GM13977 (cell line): ENCODE measurements at regions not wholly inside any gene's neighbourhood (a gene's known extent, or its start where the extent isn't known, plus 50 kb on each side); places are given as distances from the start of the nearest gene placed in this dataset.

Source experiments
- DNase-seq: peaks from one replicate; pipeline ENCODE4 v3.0.0; 2012; ENCODE audit warnings: low spot score
- CTCF ChIP-seq: IDR thresholded peaks from 2 replicates; pipeline ENCODE4 v1.5.1; 2012; ENCODE audit warnings: mild to moderate bottlenecking, control low read depth; ENCODE audit not compliant: insufficient read depth; ENCODE audit errors: extremely low read depth, missing control alignments
- in situ Hi-C: fragments of 300-500 bp; cut with MboI; formaldehyde crosslinking; loops from one replicate; pipeline ENCODE4 v1.12.0; 2022; ENCODE audit warnings: low sequenced_read_pairs, low pct_unique_long_range_greater_than_20kb, mixed read lengths, inconsistent platforms; ENCODE audit not compliant: unreplicated experiment

- DNase-seq: no peak
- TF ChIP-seq CTCF: no peak
- in situ Hi-C loops: no loop called here
Measured at GRCh38 chr12:87107766-87108165, 851.6 kb upstream of the MGAT4C start.

DNA sequence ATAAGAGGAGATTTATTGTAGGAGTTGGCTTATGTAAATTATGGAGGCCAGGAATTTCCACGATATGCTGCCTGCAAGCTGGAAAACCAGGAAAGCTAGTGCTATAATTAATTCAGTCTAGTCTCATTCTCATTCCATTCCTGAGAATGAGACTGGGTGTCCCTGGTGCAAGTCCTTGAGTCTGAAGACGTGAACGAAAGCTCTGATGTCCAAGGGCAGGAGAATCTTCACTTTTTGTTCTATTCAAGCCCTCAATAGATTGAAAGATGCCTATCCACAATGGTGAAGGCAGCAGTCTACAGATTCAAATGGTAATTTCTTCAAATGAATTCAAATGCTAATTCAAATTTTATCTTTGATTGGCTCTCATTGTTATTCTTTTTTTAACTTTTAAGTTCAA lies 851.1 kb upstream of the MGAT4C start:
- no peak for DNase-seq
- TF ChIP-seq CTCF: no peak
- in situ Hi-C loops: no loop called here

- no peak for DNase-seq
- in situ Hi-C loops: no loop called here
- TF ChIP-seq CTCF: no peak
Measured at GRCh38 chr12:87096082-87096585, 839.9 kb upstream of the MGAT4C start.

DNA sequence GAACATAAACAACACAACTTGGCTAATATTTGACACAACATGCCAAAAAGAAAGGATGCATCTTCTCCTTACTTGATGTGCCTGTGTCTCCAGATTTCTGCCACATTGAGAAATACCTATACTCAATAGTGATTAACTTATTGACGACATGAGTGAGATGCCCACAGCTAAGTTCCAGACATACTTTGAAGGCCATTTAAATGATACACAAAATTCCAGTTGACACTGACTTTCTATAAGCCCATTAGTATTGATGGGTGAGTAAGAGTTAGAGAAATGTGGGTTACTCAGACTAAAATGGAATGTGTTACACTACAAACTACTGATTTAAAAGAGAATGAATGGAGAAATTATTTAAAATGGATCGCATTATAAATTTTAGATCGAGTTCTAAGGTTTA lies 838.2 kb upstream of the MGAT4C start:
- no peak for TF ChIP-seq CTCF
- DNase-seq: no peak
- in situ Hi-C loops: no loop called here

DNA sequence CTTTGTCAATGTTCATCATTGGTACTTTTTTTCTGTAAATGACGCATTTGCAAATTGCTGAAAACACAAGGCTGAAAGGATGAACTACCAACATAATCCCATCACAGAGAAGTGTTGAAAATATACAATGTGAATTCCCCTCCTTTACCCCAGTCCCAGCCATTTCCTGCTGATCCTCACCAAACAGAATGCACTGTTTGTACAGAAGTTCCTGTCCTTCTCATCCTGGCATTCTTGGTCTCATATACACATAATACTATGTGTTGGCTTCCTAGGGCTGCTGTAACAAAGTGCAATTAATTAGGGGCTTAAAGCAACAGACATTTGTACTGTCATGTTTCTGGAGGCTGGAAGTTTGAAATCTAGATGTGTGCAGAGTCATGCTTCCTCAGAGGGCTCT lies 836.2 kb upstream of the MGAT4C start:
- DNase-seq: no peak
- no peak for TF ChIP-seq CTCF
- in situ Hi-C loops: no loop called here

DNA sequence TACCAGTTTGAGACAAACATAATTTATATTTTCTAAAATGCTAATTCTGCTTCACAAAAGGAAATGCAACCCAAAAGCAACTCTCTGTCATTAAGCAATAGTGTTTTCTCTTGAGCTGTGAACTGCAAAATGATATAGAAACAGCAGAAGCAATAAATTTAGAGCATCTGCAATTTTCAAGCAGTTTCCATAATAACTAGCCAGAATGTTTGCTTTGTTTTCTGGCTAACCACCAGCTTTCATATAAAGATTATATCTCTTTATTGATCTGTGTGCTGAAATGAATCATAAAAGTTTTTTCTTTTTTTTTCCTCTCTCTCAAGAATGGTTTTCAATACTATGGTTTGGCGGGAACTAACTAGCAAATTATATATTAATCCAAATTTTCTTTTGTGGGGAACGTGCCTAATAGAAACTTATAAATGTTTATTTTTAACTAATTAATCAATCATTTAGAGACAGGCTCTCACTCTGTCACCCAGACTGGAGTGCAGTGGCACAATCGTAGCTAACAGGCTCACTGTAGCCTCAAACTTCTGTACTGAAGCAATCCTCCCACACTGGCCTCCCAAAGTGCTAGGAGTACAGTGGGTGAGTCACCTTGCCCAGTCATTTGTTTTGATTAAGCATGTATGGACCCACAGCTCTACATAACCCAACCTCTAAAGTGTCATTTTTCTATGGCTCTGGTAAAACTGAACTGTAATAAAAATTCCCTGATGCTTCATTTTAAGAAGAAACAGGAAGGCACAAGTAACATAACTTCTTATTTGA lies 830.1 kb upstream of the MGAT4C start:
- in situ Hi-C loops: no loop called here
- DNase-seq: no peak
- no peak for TF ChIP-seq CTCF
